ENCODE measurements at regions not wholly inside any gene's neighbourhood (a gene's known extent, or its start where the extent isn't known, plus 50 kb on each side); places are given as distances from the start of the nearest gene placed in this dataset.

DNA sequence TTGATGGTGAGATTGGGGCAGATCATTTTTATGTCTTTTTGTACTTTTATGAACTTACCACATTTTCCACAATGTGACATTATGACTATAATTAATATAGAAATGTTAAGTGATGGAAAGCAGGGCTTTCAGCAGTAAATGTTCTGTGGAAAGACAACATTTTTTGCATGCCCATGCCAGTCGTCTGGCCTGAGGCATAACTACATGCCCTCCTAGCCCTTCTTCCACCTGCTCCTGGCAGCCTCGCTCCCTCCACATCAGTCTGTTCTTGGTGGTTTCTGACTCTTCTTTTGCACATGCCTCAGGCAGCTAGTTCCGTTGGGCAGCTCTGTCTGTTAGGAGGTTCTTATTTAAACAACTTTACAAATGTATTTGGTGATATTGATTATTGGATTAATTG is 182.0 kb upstream of the TWIST2 start:
- peaks cover 6% of the 10 kb centered on the region for H3K4me1 ChIP-seq (ENCODE audit: control insufficient read depth, insufficient read depth, low read length)
- no peak overlapping the region for H3K4me3 ChIP-seq (ENCODE audit: low read length)
- H3K27me3 ChIP-seq (replicated peaks; ENCODE audit: control insufficient read depth, insufficient read depth, low read length): no peaks in the 10 kb centered on the region
- no peak for DNase-seq (ENCODE audit: low read depth)
- H3K36me3 ChIP-seq (ENCODE audit: control insufficient read depth, insufficient read depth, low read length, severe bottlenecking): no peaks in the 10 kb centered on the region
- H3K9ac ChIP-seq (ENCODE audit: low read length): no peak overlapping the region
- peaks cover 14% of the 10 kb centered on the region for H3K9me3 ChIP-seq (ENCODE audit: control insufficient read depth, low read length)

GRCh38 chr2:238666543-238666942 is 181.3 kb upstream of the TWIST2 start:
- Histone ChIP-seq H3K4me1 (ENCODE audit: control insufficient read depth, insufficient read depth, low read length) (peaks cover 6% of the 10 kb centered on the region), H3K4me3 (ENCODE audit: low read length) (no peak overlapping the region), H3K36me3 (ENCODE audit: control insufficient read depth, insufficient read depth, low read length, severe bottlenecking) (no peaks in the 10 kb centered on the region), H3K9me3 (ENCODE audit: control insufficient read depth, low read length) (peaks cover 7% of the 10 kb centered on the region), H3K27me3 (replicated peaks; ENCODE audit: control insufficient read depth, insufficient read depth, low read length) (no peaks in the 10 kb centered on the region), H3K9ac (ENCODE audit: low read length) (no peak overlapping the region)
- DNase-seq (ENCODE audit: low read depth): no peak

GRCh38 chr2:238667008-238667407 is 180.9 kb upstream of the TWIST2 start:
- Histone ChIP-seq H3K9ac (ENCODE audit: low read length) (no peak overlapping the region), H3K36me3 (ENCODE audit: control insufficient read depth, insufficient read depth, low read length, severe bottlenecking) (no peaks in the 10 kb centered on the region), H3K4me3 (ENCODE audit: low read length) (no peak overlapping the region), H3K4me1 (ENCODE audit: control insufficient read depth, insufficient read depth, low read length) (peaks cover 6% of the 10 kb centered on the region), H3K9me3 (ENCODE audit: control insufficient read depth, low read length) (peaks cover 5% of the 10 kb centered on the region), H3K27me3 (replicated peaks; ENCODE audit: control insufficient read depth, insufficient read depth, low read length) (no peaks in the 10 kb centered on the region)
- no peak for DNase-seq (ENCODE audit: low read depth)

DNA sequence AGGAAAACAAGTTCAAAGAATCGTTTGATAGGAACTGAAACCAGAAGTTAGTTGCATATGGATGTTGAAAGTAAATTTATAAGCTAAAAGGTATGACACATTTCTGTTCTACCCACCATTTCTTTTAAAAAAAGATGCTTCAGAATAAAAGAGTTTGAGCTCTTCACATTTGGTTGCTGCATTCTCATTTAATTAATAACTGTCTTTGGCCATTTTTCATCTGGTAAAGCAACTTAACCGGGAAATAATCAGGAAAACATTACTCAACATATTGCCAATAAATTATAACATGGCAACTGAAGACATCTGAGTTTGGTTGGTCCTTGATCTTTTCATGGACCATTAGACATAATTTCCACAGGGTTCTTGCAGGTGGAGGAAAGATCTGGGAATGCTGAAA is 180.2 kb upstream of the TWIST2 start:
- Histone ChIP-seq H3K9ac (ENCODE audit: low read length) (no peak overlapping the region), H3K4me3 (ENCODE audit: low read length) (no peak overlapping the region), H3K9me3 (ENCODE audit: control insufficient read depth, low read length) (peaks cover 5% of the 10 kb centered on the region), H3K27me3 (replicated peaks; ENCODE audit: control insufficient read depth, insufficient read depth, low read length) (no peaks in the 10 kb centered on the region), H3K36me3 (ENCODE audit: control insufficient read depth, insufficient read depth, low read length, severe bottlenecking) (no peaks in the 10 kb centered on the region), H3K4me1 (ENCODE audit: control insufficient read depth, insufficient read depth, low read length) (peaks cover 6% of the 10 kb centered on the region)
- no peak for DNase-seq (ENCODE audit: low read depth)

GRCh38 chr2:238668426-238668825 is 179.5 kb upstream of the TWIST2 start:
- H3K27me3 ChIP-seq (replicated peaks; ENCODE audit: control insufficient read depth, insufficient read depth, low read length): no peaks in the 10 kb centered on the region
- H3K4me1 ChIP-seq (ENCODE audit: control insufficient read depth, insufficient read depth, low read length): peaks cover 6% of the 10 kb centered on the region
- no peak for DNase-seq (ENCODE audit: low read depth)
- H3K36me3 ChIP-seq (ENCODE audit: control insufficient read depth, insufficient read depth, low read length, severe bottlenecking): no peaks in the 10 kb centered on the region
- peaks cover 5% of the 10 kb centered on the region for H3K9me3 ChIP-seq (ENCODE audit: control insufficient read depth, low read length)
- no peak overlapping the region for H3K4me3 ChIP-seq (ENCODE audit: low read length)
- H3K9ac ChIP-seq (ENCODE audit: low read length): no peak overlapping the region

GRCh38 chr2:238669046-238669445 is 178.8 kb upstream of the TWIST2 start:
- no peak for DNase-seq (ENCODE audit: low read depth)
- no peaks in the 10 kb centered on the region for H3K36me3 ChIP-seq (ENCODE audit: control insufficient read depth, insufficient read depth, low read length, severe bottlenecking)
- H3K9ac ChIP-seq (ENCODE audit: low read length): no peak overlapping the region
- H3K27me3 ChIP-seq (replicated peaks; ENCODE audit: control insufficient read depth, insufficient read depth, low read length): no peaks in the 10 kb centered on the region
- peaks cover 6% of the 10 kb centered on the region for H3K4me1 ChIP-seq (ENCODE audit: control insufficient read depth, insufficient read depth, low read length)
- H3K9me3 ChIP-seq (ENCODE audit: control insufficient read depth, low read length): peaks cover 5% of the 10 kb centered on the region
- H3K4me3 ChIP-seq (ENCODE audit: low read length): no peak overlapping the region

- no peak overlapping the region for H3K9ac ChIP-seq (ENCODE audit: low read length)
- no peak for DNase-seq (ENCODE audit: low read depth)
- H3K9me3 ChIP-seq (ENCODE audit: control insufficient read depth, low read length): peaks cover 2% of the 10 kb centered on the region
- no peaks in the 10 kb centered on the region for H3K27me3 ChIP-seq (replicated peaks; ENCODE audit: control insufficient read depth, insufficient read depth, low read length)
- peaks cover 6% of the 10 kb centered on the region for H3K4me1 ChIP-seq (ENCODE audit: control insufficient read depth, insufficient read depth, low read length)
- H3K36me3 ChIP-seq (ENCODE audit: control insufficient read depth, insufficient read depth, low read length, severe bottlenecking): no peaks in the 10 kb centered on the region
- H3K4me3 ChIP-seq (ENCODE audit: low read length): no peak overlapping the region
Measured at GRCh38 chr2:238669581-238670080, 178.3 kb upstream of the TWIST2 start.

DNA sequence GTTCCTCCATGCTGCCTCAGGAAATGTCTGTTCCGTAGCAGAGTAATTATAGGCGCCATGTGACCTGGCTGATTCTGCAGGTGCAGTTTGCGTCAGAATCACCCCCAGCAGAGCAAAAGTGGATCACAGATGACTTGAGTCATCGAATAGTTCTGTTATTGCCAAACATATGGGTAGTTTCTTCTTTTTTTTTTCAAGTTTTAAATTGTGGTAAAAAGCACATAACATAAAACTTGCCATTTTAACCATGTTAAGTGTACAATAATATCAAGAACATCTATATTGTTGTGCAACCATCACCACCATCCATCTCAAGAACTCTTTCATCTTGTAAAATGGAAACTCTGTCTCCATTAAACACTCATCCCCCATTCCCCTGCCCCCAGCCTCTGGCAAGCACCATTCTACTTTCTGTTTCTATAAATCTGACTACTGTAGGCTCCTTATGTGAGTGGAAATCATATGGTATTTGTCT is 177.7 kb upstream of the TWIST2 start:
- H3K36me3 ChIP-seq (ENCODE audit: control insufficient read depth, insufficient read depth, low read length, severe bottlenecking): no peaks in the 10 kb centered on the region
- no peaks in the 10 kb centered on the region for H3K27me3 ChIP-seq (replicated peaks; ENCODE audit: control insufficient read depth, insufficient read depth, low read length)
- H3K9me3 ChIP-seq (ENCODE audit: control insufficient read depth, low read length): no peaks in the 10 kb centered on the region
- H3K4me3 ChIP-seq (ENCODE audit: low read length): no peak overlapping the region
- H3K4me1 ChIP-seq (ENCODE audit: control insufficient read depth, insufficient read depth, low read length): peaks cover 6% of the 10 kb centered on the region
- no peak overlapping the region for H3K9ac ChIP-seq (ENCODE audit: low read length)
- DNase-seq (ENCODE audit: low read depth): no peak

- DNase-seq (ENCODE audit: low read depth): no peak
- H3K9me3 ChIP-seq (ENCODE audit: control insufficient read depth, low read length): peaks cover 3% of the 10 kb centered on the region
- no peak overlapping the region for H3K4me3 ChIP-seq (ENCODE audit: low read length)
- no peak overlapping the region for H3K9ac ChIP-seq (ENCODE audit: low read length)
- H3K36me3 ChIP-seq (ENCODE audit: control insufficient read depth, insufficient read depth, low read length, severe bottlenecking): no peaks in the 10 kb centered on the region
- H3K27me3 ChIP-seq (replicated peaks; ENCODE audit: control insufficient read depth, insufficient read depth, low read length): no peaks in the 10 kb centered on the region
- H3K4me1 ChIP-seq (ENCODE audit: control insufficient read depth, insufficient read depth, low read length): peaks cover 28% of the 10 kb centered on the region
Measured at GRCh38 chr2:238682536-238682935, 165.3 kb upstream of the TWIST2 start.

DNA sequence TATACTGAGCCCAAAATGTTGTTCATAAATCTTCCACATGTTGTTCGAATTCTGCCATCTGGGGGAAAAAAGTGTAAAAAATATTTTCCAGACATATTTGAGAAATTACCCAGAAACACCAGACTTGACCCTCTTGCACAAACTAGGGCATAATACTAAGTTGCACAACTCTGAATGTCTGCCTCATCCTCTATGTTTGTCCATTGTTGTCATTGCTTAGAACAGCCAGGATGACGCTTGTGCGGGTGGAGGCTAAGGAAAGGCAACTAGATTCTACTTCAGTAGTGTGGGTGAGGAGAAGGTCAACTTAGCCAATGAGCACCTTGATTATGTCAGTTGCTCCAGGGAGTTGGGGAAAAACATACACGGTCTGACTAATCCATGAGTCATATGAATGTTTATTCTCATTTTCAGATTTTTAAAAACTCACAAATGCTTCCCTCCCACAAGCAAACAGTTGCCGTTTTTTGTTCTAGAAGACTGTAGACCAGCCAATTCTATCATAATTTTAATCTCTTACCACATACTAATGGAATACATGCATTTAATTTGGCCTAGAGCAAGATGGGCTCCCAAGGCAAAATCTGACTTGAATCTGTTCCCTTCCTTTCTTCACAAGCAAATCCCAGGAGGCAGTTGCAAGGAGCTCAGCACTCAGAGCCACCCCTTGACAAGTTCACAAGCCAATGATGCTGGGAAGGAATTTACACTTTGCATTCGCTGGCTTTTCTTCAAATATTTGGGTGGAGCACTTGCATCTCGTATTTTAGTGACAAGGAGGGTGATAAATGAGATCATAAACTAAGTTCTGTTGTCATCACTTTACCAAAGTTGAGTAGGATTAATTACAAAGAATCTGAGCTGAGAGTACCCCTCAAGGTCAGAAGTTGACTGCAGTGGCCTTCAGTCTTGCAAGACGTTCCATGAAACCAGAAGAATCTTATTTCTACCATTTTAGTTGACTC is 163.2 kb upstream of the TWIST2 start:
- Histone ChIP-seq H3K9me3 (ENCODE audit: control insufficient read depth, low read length) (no peaks in the 10 kb centered on the region), H3K9ac (ENCODE audit: low read length) (peak overlapping the region; percentile 68), H3K27me3 (replicated peaks; ENCODE audit: control insufficient read depth, insufficient read depth, low read length) (no peaks in the 10 kb centered on the region), H3K4me1 (ENCODE audit: control insufficient read depth, insufficient read depth, low read length) (peaks cover 46% of the 10 kb centered on the region), H3K4me3 (ENCODE audit: low read length) (peak overlapping the region; percentile 55), H3K36me3 (ENCODE audit: control insufficient read depth, insufficient read depth, low read length, severe bottlenecking) (no peaks in the 10 kb centered on the region)
- DNase-seq (ENCODE audit: low read depth): peak; percentile 97

GRCh38 chr2:238685327-238685709 is 162.6 kb upstream of the TWIST2 start:
- H3K9ac ChIP-seq (ENCODE audit: low read length): peak overlapping the region; percentile 68
- no peaks in the 10 kb centered on the region for H3K36me3 ChIP-seq (ENCODE audit: control insufficient read depth, insufficient read depth, low read length, severe bottlenecking)
- H3K4me3 ChIP-seq (ENCODE audit: low read length): no peak overlapping the region
- H3K9me3 ChIP-seq (ENCODE audit: control insufficient read depth, low read length): no peaks in the 10 kb centered on the region
- no peaks in the 10 kb centered on the region for H3K27me3 ChIP-seq (replicated peaks; ENCODE audit: control insufficient read depth, insufficient read depth, low read length)
- H3K4me1 ChIP-seq (ENCODE audit: control insufficient read depth, insufficient read depth, low read length): peaks cover 49% of the 10 kb centered on the region
- DNase-seq (ENCODE audit: low read depth): no peak

Measured in adipocyte (in vitro differentiated cells).